ENCODE measurements at regions not wholly inside any gene's neighbourhood (a gene's known extent, or its start where the extent isn't known, plus 50 kb on each side); places are given as distances from the start of the nearest gene placed in this dataset.

- ATAC-seq (peak; percentile 27 to 89 (median 65)), DNase-seq (peak in 1 of 5 donors; percentile 45)
- peaks cover 0 to 21% (median 8%) of the 10 kb centered on the region in 12 donors for H3K4me1 ChIP-seq
- WGBS, 4 donors, result 32 to 43% (median 37%) methylated on average over 6 of the region's 6 CpGs
- H3K4me3 ChIP-seq, result no peak overlapping the region
- no peaks in the 10 kb centered on the region for H3K36me3 ChIP-seq
- no peaks in the 10 kb centered on the region for H3K27me3 ChIP-seq
- H3K27ac ChIP-seq, result peak overlapping the region in 11 of 12 donors; percentile 2 to 76 (median 58)
- intact Hi-C loops (cut with DNase I), result loop anchor here in 1 of 10 donors (5.0 kb wide), 1 partner anchor 42 kb away; no protein-coding TSS in a partner anchor
- H3K9me3 ChIP-seq, result no peaks in the 10 kb centered on the region
- TF ChIP-seq, protein P1, sequence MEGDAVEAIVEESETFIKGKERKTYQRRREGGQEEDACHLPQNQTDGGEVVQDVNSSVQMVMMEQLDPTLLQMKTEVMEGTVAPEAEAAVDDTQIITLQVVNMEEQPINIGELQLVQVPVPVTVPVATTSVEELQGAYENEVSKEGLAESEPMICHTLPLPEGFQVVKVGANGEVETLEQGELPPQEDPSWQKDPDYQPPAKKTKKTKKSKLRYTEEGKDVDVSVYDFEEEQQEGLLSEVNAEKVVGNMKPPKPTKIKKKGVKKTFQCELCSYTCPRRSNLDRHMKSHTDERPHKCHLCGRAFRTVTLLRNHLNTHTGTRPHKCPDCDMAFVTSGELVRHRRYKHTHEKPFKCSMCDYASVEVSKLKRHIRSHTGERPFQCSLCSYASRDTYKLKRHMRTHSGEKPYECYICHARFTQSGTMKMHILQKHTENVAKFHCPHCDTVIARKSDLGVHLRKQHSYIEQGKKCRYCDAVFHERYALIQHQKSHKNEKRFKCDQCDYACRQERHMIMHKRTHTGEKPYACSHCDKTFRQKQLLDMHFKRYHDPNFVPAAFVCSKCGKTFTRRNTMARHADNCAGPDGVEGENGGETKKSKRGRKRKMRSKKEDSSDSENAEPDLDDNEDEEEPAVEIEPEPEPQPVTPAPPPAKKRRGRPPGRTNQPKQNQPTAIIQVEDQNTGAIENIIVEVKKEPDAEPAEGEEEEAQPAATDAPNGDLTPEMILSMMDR (IDR thresholded peaks at IDR 0.05), result no peak
- TF ChIP-seq POLR2A (IDR thresholded peaks at IDR 0.05), result no peak
These were observed 62.1 kb downstream of the CTAGE1 start for GRCh38 chr18:22355598-22355997.

- Histone ChIP-seq H3K27ac (peak overlapping the region in 10 of 12 donors; percentile 2 to 76 (median 54)), H3K4me1 (peaks cover 0 to 26% (median 10%) of the 10 kb centered on the region in 12 donors), H3K9me3 (no peaks in the 10 kb centered on the region), H3K27me3 (no peaks in the 10 kb centered on the region), H3K4me3 (no peak overlapping the region), H3K36me3 (no peaks in the 10 kb centered on the region)
- intact Hi-C loops (cut with DNase I), result loop anchor here in 1 of 10 donors (5.0 kb wide), 1 partner anchor 42 kb away; no protein-coding TSS in a partner anchor
- WGBS, 4 donors, result 60 to 64% (median 62%) methylated on average over 6 of the region's 6 CpGs
- ATAC-seq (peak in 1 of 4 donors; percentile 36), DNase-seq (no peak)
- TF ChIP-seq, protein P1 (IDR thresholded peaks at IDR 0.05), result no peak
- TF ChIP-seq POLR2A (IDR thresholded peaks at IDR 0.05), result no peak
These were observed 62.6 kb downstream of the CTAGE1 start for GRCh38 chr18:22355069-22355468.

DNA sequence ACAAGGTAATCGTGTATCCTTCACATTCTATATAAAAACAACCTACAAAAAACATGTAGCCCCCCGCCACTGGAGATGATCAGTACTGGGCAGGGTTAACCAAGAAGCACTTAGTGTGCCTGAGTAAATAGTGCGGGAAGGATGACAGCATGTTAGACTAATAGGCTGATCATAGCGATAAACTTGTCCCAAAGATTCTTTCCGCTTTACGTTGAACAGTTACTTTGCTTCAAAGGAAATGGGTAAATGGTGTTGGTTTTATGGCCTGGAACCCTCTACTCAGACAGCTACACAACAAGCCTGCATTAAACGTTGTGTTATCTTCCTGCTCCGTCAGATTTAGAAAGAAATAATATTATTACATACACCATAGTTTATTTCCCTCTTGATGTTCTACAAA, 67.7 kb downstream of the CTAGE1 start:
- DNase-seq (no peak), ATAC-seq (no peak)
- H3K9me3 ChIP-seq, result no peaks in the 10 kb centered on the region
- no peak for TF ChIP-seq POLR2A (IDR thresholded peaks at IDR 0.05)
- TF ChIP-seq, protein P1 (IDR thresholded peaks at IDR 0.05), result no peak
- WGBS, 4 donors, result 78 to 88% (median 81%) methylated on average over 8 of the region's 8 CpGs
- no peaks in the 10 kb centered on the region for H3K36me3 ChIP-seq
- peak overlapping the region in 5 of 12 donors; percentile 2 to 65 (median 62) for H3K4me3 ChIP-seq
- H3K4me1 ChIP-seq, result peaks cover 0 to 53% (median 39%) of the 10 kb centered on the region in 12 donors
- intact Hi-C loops (cut with DNase I), result loop anchor here in 9 of 10 donors (2.0 to 10.0 kb wide), 20 partner anchors 45 to 212 kb away; partner anchors contain the start of gene GATA6 (in 2 of the 9)
- peaks cover 0 to 27% (median 0%) of the 10 kb centered on the region in 9 donors for H3K27me3 ChIP-seq
- H3K27ac ChIP-seq, result peak overlapping the region; percentile 36 to 98 (median 92)

DNA sequence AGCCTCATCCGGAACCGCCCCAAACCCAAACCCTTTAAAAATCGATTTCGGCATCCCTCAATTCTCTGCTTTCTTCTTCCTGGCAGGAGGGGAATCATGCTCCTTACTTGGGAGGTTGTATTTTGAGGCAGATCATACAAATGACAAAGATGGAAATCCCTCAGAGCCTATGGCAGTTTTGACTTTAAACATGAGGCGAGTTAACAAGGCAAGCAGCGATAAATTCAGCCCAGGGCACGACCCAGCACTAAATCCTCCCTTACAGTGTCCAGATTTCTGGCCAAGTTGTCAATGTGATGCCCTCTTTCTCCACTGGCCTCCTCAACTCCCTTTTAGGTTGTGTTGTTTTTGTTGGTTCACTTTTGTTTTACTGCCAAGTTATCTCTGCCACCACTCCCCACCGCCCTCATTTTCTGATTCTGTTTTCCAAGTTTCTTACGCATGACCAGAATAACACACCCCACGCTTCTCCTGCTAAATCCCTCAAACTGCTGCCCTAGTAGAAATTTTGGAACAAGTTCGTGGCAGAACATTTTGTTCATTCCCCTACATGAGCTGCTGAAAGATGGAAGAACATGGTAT, 68.3 kb downstream of the CTAGE1 start:
- no peaks in the 10 kb centered on the region for H3K36me3 ChIP-seq
- 56 to 68% (median 64%) methylated on average over 11 of the region's 11 CpGs for WGBS, 4 donors
- H3K4me3 ChIP-seq, result peak overlapping the region; percentile 30 to 65 (median 60)
- H3K4me1 ChIP-seq, result peaks cover 0 to 56% (median 39%) of the 10 kb centered on the region in 12 donors
- peak overlapping the region; percentile 84 to 98 (median 92) for H3K27ac ChIP-seq
- peaks cover 0 to 27% (median 0%) of the 10 kb centered on the region in 9 donors for H3K27me3 ChIP-seq
- DNase-seq (no peak), ATAC-seq (peak in 2 of 4 donors; percentile 8 to 11)
- TF ChIP-seq, protein P1 (IDR thresholded peaks at IDR 0.05), result no peak
- peak in 1 of 2 donors; percentile 10 for TF ChIP-seq POLR2A (IDR thresholded peaks at IDR 0.05)
- intact Hi-C loops (cut with DNase I), result loop anchor here in 9 of 10 donors (2.0 to 10.0 kb wide), 20 partner anchors 45 to 213 kb away; partner anchors contain the start of gene GATA6 (in 2 of the 9)
- H3K9me3 ChIP-seq, result no peaks in the 10 kb centered on the region

Data from heart left ventricle (tissue), 16 donors.